Fibroblast of skin of right biceps (primary cell): ENCODE measurements at regions not wholly inside any gene's neighbourhood (a gene's known extent, or its start where the extent isn't known, plus 50 kb on each side); places are given as distances from the start of the nearest gene placed in this dataset.
"Not testable (repeated sequence)": the region's sequence is repeated elsewhere in the genome, so short reads cannot be mapped to it uniquely, and the experiment has no call there.

Experiments
- DNase-seq: peaks from one replicate; pipeline ENCODE4 v3.0.0-alpha.2; 2013

- DNase-seq, result no peak
Observed at GRCh38 chr22:27239520-27239919, 562.0 kb downstream of the MN1 start.

GRCh38 chr22:27240298-27241075, 561.1 kb downstream of the MN1 start:
- DNase-seq, result peak; percentile 23

- no peak for DNase-seq
Observed at GRCh38 chr22:27241430-27242321, 559.9 kb downstream of the MN1 start.

- DNase-seq, result no peak
Observed at GRCh38 chr22:27242474-27242873, 559.1 kb downstream of the MN1 start.

GRCh38 chr22:27242917-27243589, 558.5 kb downstream of the MN1 start:
- DNase-seq, result no peak

- no peak for DNase-seq
Observed at GRCh38 chr22:27244328-27244727, 557.2 kb downstream of the MN1 start.

GRCh38 chr22:27245056-27245455, 556.5 kb downstream of the MN1 start:
- DNase-seq, result no peak

- DNase-seq, result no peak
Observed at GRCh38 chr22:27246558-27246957, 555.0 kb downstream of the MN1 start.

DNA sequence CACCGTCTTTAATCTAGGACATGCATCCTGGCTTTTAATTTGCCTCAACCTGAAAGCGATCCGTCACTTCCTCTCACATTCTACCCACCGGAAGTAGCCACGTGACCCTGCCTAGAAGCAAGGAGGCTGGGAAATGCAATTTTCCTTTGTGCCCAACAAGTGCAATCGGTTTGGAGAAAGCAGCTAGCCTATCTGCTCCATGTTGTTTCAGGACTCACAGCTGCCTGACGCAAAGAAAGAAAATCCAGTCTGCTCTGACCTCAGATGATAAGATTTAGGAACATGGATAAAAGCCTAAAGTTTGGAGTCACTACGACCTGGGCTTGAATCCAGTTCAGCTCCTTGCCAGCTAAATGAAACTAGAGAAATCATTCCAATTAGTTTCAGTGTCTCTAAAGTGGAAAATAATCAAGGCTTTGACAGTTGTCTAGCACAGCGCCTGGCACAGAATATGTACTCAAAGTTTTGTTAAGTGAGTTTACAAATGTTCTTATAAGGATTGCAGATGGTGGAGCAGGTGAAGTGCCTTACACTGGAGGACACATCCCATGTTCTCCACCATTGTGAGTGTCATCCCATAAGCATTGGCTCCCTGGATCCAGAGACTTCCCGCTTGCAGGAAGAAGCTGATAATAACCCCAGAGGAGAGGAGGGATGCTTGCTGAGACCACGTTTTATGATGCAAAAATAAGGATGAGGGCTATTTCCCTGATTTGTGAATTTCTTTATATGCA, 553.7 kb downstream of the MN1 start:
- DNase-seq, result peak; percentile 44

DNA sequence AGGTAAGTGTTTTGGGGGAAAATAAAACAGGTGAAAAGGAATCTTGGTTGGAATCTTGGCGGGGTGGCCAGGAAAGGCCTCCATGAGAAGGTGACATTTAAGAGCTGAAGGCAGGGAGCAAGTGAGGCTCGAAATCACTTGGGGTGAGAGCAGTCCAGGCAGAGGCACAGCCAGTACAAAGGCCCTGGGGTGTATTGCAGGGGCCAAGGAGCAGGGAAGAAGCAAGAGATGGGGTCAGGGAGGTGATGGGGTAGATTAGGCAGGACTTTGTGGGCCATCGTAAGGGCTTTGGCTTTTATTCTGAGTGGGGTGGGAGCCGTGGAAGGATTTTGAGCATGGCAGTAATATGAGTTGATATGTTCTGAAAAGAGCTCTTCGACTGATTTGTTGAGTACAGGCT, 551.1 kb downstream of the MN1 start:
- no peak for DNase-seq

DNA sequence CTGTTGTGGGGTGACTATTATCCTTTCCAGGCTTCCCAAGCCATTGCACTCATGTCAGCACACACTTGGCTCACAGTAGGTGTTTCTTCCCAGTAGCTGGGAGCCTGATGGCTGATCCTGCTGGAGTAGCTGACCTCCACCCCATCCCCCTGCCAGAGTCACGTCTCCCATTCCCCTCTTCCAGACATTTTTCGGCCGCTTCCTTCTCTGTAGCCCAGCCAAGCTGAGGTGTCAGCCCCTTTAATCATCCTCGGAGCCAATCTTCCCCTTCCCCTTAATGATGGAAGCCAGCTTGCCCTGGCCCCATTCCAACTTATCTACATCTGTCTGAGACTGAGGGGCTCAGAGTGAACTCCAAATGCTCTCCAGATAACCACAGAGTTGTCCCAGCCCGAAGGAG, 550.7 kb downstream of the MN1 start:
- DNase-seq, result peak; percentile 33

DNA sequence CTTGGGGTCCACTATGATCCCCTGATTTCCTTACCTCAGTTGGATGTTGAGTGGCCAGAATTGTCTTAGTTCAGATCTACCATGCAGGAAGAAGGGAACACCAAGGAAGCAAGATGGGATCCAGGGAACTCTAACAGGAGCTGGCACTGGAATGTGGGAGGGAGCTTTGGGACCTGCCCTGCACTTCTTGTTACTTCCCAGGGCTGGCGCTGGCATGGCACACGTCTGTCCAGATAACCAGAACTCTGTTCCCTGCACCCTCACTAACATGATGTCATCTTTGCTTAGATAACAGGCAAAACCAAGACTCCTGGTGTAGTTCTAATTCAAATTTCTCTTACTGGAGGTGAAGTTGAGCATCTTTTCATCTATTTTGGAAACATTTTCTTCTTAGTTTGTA, 550.0 kb downstream of the MN1 start:
- no peak for DNase-seq

GRCh38 chr22:27252282-27253049, 549.1 kb downstream of the MN1 start:
- peak; percentile 97 for DNase-seq

GRCh38 chr22:27253108-27253902, 548.3 kb downstream of the MN1 start:
- DNase-seq, result no peak

DNA sequence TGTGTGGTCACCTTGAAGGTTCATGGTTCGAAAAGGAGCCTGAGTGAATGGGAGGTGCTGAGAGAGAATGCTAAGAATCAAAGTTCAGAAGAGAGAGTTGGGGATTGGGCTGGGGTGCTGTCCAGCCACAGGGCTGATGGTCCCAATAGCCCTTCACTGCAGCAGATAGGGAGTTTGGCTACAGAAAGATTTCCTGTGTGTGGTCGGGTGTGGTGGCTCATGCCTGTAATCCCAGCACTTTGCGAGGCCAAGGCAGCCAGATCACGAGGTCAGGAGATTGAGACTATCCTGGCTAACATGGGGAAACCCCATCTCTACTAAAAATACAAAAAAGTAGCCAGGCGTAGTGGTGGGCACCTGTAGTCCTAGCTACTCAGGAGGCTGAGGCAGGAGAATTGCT, 547.5 kb downstream of the MN1 start:
- DNase-seq, result not testable (repeated sequence)

DNA sequence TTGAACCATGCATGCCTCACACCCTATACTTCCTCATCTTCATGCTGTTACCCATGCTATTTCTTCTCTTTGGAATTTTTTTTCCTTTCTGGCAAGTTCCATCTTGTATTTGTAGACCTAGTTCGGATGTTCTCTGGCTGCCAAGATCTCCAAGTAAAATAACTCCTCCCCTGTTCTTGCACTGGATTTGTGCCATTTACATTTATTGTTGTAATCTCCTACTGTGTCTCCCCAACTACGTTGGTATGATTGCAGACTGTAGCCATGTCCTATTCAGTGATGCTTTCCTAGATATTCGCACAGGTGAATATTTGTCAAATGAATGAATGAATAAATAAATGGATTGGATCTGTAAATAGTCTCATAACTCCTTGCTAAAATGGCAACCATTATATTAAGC, 546.0 kb downstream of the MN1 start:
- no peak for DNase-seq

DNA sequence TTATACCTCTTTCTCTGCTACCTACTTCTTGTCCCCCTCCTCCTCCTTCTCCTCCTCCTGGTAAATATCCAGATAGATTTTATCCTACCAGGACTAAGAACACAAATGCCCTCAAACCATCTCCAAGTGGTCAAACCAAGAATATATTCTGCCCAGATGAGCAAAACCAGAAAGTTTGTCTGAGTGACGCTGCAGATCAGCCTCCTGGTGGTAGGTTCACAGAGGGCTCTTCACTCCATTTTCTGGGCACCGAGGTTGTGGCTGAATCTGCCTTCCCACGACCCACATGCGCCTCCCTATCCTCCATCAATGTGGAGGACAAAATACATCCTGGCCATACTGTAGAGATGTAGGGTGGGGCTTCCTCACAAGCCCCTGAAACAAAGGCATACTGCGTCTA, 543.6 kb downstream of the MN1 start:
- no peak for DNase-seq

- no peak for DNase-seq
Observed at GRCh38 chr22:27258616-27259172, 542.9 kb downstream of the MN1 start.

GRCh38 chr22:27259433-27259832, 542.1 kb downstream of the MN1 start:
- DNase-seq, result no peak

- DNase-seq, result no peak
Observed at GRCh38 chr22:27260087-27260698, 541.4 kb downstream of the MN1 start.
